ENCODE measurements at regions not wholly inside any gene's neighbourhood (a gene's known extent, or its start where the extent isn't known, plus 50 kb on each side); places are given as distances from the start of the nearest gene placed in this dataset.

- TF ChIP-seq, protein P1, sequence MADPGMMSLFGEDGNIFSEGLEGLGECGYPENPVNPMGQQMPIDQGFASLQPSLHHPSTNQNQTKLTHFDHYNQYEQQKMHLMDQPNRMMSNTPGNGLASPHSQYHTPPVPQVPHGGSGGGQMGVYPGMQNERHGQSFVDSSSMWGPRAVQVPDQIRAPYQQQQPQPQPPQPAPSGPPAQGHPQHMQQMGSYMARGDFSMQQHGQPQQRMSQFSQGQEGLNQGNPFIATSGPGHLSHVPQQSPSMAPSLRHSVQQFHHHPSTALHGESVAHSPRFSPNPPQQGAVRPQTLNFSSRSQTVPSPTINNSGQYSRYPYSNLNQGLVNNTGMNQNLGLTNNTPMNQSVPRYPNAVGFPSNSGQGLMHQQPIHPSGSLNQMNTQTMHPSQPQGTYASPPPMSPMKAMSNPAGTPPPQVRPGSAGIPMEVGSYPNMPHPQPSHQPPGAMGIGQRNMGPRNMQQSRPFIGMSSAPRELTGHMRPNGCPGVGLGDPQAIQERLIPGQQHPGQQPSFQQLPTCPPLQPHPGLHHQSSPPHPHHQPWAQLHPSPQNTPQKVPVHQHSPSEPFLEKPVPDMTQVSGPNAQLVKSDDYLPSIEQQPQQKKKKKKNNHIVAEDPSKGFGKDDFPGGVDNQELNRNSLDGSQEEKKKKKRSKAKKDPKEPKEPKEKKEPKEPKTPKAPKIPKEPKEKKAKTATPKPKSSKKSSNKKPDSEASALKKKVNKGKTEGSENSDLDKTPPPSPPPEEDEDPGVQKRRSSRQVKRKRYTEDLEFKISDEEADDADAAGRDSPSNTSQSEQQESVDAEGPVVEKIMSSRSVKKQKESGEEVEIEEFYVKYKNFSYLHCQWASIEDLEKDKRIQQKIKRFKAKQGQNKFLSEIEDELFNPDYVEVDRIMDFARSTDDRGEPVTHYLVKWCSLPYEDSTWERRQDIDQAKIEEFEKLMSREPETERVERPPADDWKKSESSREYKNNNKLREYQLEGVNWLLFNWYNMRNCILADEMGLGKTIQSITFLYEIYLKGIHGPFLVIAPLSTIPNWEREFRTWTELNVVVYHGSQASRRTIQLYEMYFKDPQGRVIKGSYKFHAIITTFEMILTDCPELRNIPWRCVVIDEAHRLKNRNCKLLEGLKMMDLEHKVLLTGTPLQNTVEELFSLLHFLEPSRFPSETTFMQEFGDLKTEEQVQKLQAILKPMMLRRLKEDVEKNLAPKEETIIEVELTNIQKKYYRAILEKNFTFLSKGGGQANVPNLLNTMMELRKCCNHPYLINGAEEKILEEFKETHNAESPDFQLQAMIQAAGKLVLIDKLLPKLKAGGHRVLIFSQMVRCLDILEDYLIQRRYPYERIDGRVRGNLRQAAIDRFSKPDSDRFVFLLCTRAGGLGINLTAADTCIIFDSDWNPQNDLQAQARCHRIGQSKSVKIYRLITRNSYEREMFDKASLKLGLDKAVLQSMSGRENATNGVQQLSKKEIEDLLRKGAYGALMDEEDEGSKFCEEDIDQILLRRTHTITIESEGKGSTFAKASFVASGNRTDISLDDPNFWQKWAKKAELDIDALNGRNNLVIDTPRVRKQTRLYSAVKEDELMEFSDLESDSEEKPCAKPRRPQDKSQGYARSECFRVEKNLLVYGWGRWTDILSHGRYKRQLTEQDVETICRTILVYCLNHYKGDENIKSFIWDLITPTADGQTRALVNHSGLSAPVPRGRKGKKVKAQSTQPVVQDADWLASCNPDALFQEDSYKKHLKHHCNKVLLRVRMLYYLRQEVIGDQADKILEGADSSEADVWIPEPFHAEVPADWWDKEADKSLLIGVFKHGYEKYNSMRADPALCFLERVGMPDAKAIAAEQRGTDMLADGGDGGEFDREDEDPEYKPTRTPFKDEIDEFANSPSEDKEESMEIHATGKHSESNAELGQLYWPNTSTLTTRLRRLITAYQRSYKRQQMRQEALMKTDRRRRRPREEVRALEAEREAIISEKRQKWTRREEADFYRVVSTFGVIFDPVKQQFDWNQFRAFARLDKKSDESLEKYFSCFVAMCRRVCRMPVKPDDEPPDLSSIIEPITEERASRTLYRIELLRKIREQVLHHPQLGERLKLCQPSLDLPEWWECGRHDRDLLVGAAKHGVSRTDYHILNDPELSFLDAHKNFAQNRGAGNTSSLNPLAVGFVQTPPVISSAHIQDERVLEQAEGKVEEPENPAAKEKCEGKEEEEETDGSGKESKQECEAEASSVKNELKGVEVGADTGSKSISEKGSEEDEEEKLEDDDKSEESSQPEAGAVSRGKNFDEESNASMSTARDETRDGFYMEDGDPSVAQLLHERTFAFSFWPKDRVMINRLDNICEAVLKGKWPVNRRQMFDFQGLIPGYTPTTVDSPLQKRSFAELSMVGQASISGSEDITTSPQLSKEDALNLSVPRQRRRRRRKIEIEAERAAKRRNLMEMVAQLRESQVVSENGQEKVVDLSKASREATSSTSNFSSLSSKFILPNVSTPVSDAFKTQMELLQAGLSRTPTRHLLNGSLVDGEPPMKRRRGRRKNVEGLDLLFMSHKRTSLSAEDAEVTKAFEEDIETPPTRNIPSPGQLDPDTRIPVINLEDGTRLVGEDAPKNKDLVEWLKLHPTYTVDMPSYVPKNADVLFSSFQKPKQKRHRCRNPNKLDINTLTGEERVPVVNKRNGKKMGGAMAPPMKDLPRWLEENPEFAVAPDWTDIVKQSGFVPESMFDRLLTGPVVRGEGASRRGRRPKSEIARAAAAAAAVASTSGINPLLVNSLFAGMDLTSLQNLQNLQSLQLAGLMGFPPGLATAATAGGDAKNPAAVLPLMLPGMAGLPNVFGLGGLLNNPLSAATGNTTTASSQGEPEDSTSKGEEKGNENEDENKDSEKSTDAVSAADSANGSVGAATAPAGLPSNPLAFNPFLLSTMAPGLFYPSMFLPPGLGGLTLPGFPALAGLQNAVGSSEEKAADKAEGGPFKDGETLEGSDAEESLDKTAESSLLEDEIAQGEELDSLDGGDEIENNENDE (IDR thresholded peaks at IDR 0.05; ENCODE audit: insufficient replicate concordance, low read length) = no peak
- no peak for TF ChIP-seq TAF1 (IDR thresholded peaks at IDR 0.05; ENCODE audit: low read depth, low read length)
- TF ChIP-seq YY1 (IDR thresholded peaks at IDR 0.05; ENCODE audit: low read depth, low read length) = no peak
- TF ChIP-seq ASH2L (IDR thresholded peaks at IDR 0.05; ENCODE audit: low read length) = no peak
- TF ChIP-seq JUND (IDR thresholded peaks at IDR 0.05; ENCODE audit: low read length) = no peak
- TF ChIP-seq, protein P2, sequence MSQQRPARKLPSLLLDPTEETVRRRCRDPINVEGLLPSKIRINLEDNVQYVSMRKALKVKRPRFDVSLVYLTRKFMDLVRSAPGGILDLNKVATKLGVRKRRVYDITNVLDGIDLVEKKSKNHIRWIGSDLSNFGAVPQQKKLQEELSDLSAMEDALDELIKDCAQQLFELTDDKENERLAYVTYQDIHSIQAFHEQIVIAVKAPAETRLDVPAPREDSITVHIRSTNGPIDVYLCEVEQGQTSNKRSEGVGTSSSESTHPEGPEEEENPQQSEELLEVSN (IDR thresholded peaks at IDR 0.05) = no peak
- no peak for TF ChIP-seq SIN3A (conservative IDR thresholded peaks at IDR 0.05 in 1 of 2, IDR thresholded peaks at IDR 0.05 in 1 of 2; ENCODE audit: low read depth in 1 of 2, low read length in 2 of 2)
- no peak for TF ChIP-seq RAD21 (IDR thresholded peaks at IDR 0.05 in 1 of 2, conservative IDR thresholded peaks at IDR 0.05 in 1 of 2; ENCODE audit: low read depth in 2 of 2, low read length in 2 of 2)
- TF ChIP-seq CBX8 (IDR thresholded peaks at IDR 0.05; ENCODE audit: borderline replicate concordance, low read depth, low read length) = no peak
These were observed 728.7 kb downstream of the CCDC85A start (continued) for GRCh38 chr2:56912490-56912889.

All from H1 (cell line).